HG02571 (cell line): ENCODE measurements at regions not wholly inside any gene's neighbourhood (a gene's known extent, or its start where the extent isn't known, plus 50 kb on each side); places are given as distances from the start of the nearest gene placed in this dataset.
"Not testable (repeated sequence)": the region's sequence is repeated elsewhere in the genome, so short reads cannot be mapped to it uniquely, and the experiment has no call there.

Source experiments
- ATAC-seq: cut with Tn5 transposase; IDR thresholded peaks from one replicate; pipeline ENCODE4 v1.9.1; 2021; ENCODE audit warnings: mild to moderate bottlenecking, moderate library complexity; ENCODE audit not compliant: unreplicated experiment

- no peak for ATAC-seq
These were observed 161.0 kb upstream of the SLC28A3 start for GRCh38 chr9:84501587-84501986.

- no peak for ATAC-seq
These were observed 161.5 kb upstream of the SLC28A3 start for GRCh38 chr9:84502066-84502465.

GRCh38 chr9:84504360-84504759, 163.8 kb upstream of the SLC28A3 start:
- ATAC-seq = no peak

- no peak for ATAC-seq
These were observed 157.9 kb upstream of the NTRK2 start for GRCh38 chr9:84511651-84512050.

- no peak for ATAC-seq
These were observed 157.0 kb upstream of the NTRK2 start for GRCh38 chr9:84512493-84512892.

- ATAC-seq = no peak
These were observed 156.1 kb upstream of the NTRK2 start for GRCh38 chr9:84513473-84513872.

- no peak for ATAC-seq
These were observed 155.6 kb upstream of the NTRK2 start for GRCh38 chr9:84513979-84514378.

- ATAC-seq = no peak
These were observed 155.1 kb upstream of the NTRK2 start for GRCh38 chr9:84514421-84514820.

GRCh38 chr9:84517026-84517425, 152.5 kb upstream of the NTRK2 start:
- ATAC-seq = no peak

GRCh38 chr9:84519413-84519812, 150.1 kb upstream of the NTRK2 start:
- ATAC-seq = no peak

- ATAC-seq = no peak
These were observed 148.3 kb upstream of the NTRK2 start for GRCh38 chr9:84521208-84521607.

GRCh38 chr9:84526211-84526610, 143.3 kb upstream of the NTRK2 start:
- not testable (repeated sequence) for ATAC-seq

GRCh38 chr9:84527060-84527720, 142.3 kb upstream of the NTRK2 start:
- not testable (repeated sequence) for ATAC-seq

- ATAC-seq = not testable (repeated sequence)
These were observed 133.6 kb upstream of the NTRK2 start for GRCh38 chr9:84535973-84536372.

GRCh38 chr9:84538879-84539278, 130.7 kb upstream of the NTRK2 start:
- no peak for ATAC-seq

- ATAC-seq = no peak
These were observed 127.0 kb upstream of the NTRK2 start for GRCh38 chr9:84542554-84542953.

GRCh38 chr9:84554069-84554664, 115.4 kb upstream of the NTRK2 start:
- ATAC-seq = no peak

- no peak for ATAC-seq
These were observed 113.0 kb upstream of the NTRK2 start for GRCh38 chr9:84556556-84556955.

- no peak for ATAC-seq
These were observed 111.8 kb upstream of the NTRK2 start for GRCh38 chr9:84557751-84558150.

- no peak for ATAC-seq
These were observed 105.8 kb upstream of the NTRK2 start for GRCh38 chr9:84563691-84564090.

- no peak for ATAC-seq
These were observed 101.7 kb upstream of the NTRK2 start for GRCh38 chr9:84567805-84568204.

GRCh38 chr9:84570482-84571154, 98.9 kb upstream of the NTRK2 start:
- ATAC-seq = no peak
